Skeletal muscle tissue (tissue), 3 donors: ENCODE measurements at regions not wholly inside any gene's neighbourhood (a gene's known extent, or its start where the extent isn't known, plus 50 kb on each side); places are given as distances from the start of the nearest gene placed in this dataset.

Experiments
- H3K27ac ChIP-seq: one replicate; pipeline ENCODE4 v1.7.0; 2013; ENCODE audit warnings: mild to moderate bottlenecking, low read depth, low read length, inconsistent platforms
- H3K27me3 ChIP-seq, 3 donors: one replicate each; pipeline ENCODE4 v1.7.0; 2013; ENCODE audit warnings: low read length in 3 of 3; ENCODE audit not compliant: control insufficient read depth in 3 of 3, insufficient read depth in 3 of 3
- H3K36me3 ChIP-seq, 3 donors: one replicate each; pipeline ENCODE4 v1.7.0; 2013; ENCODE audit warnings: low read length in 3 of 3; ENCODE audit not compliant: control insufficient read depth in 3 of 3, insufficient read depth in 3 of 3
- H3K4me1 ChIP-seq, 3 donors: one replicate each; pipeline ENCODE4 v1.7.0; 2013; ENCODE audit warnings: low read length in 3 of 3, mild to moderate bottlenecking in 3 of 3; ENCODE audit not compliant: control insufficient read depth in 3 of 3, insufficient read depth in 3 of 3
- H3K4me3 ChIP-seq, 3 donors: one replicate each; pipeline ENCODE4 v1.7.0; 2013; ENCODE audit warnings: low read length in 3 of 3
- H3K9ac ChIP-seq, 3 donors: one replicate each; pipeline ENCODE4 v1.7.0; 2013; ENCODE audit warnings: low read length in 3 of 3, mild to moderate bottlenecking in 3 of 3, moderate library complexity in 2 of 3, low read depth in 1 of 3
- H3K9me3 ChIP-seq, 3 donors: one replicate each; pipeline ENCODE4 v1.7.0; 2013; ENCODE audit warnings: low read length in 3 of 3; ENCODE audit not compliant: control insufficient read depth in 3 of 3
- donor health status: Osteomylitis.

GRCh38 chr17:77498091-77498741, 357.4 kb downstream of the SEC14L1 start:
- no peaks in the 10 kb centered on the region for H3K27me3 ChIP-seq
- no peak overlapping the region for H3K9ac ChIP-seq
- peaks cover 15 to 28% (median 16%) of the 10 kb centered on the region in 3 donors for H3K36me3 ChIP-seq

DNA sequence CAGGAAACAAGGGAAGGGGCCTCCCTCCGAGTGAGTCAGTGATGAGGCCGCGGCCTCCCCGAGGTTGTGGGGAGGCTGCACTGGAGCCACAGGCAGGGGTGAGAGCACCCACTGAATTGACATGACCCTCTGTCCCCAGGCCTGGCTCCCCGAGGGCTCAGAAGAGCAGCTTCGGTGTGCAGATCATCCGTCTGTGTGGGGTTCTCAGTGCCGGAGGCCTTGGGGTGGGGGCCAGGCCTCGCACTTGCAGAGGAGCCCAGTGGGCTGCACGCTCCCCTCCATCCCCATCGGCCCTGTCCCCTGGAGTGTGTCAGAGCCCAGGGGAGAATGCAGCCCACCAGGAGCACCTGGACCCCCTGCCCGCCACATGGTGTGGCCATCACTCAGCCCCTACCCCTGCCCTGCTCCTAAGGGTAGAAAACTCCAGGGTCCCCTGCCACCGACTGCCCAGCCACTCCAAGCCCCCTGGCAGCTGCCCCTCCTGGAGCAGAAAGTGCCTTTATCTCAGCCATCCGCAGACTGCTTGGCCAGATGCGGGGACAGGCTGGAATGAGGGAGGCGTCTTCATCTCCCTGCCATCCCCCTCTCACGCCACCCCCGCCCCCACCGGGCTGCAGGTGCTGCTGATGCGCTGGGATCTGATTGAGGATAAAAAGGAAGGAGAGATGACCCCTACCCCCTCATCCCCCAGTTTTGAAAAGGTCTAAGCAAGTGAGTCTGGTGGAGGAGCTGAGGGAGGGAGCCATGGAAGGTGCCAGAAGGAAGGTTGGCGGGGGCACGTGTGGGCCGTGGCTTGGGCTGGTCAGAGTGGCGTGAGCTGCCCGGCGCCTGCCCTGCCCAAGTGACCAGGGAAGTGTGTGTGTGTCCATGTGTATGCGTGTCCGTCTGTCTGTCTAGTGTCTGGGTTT, 358.3 kb downstream of the SEC14L1 start:
- H3K36me3 ChIP-seq: peaks cover 11 to 25% (median 13%) of the 10 kb centered on the region in 3 donors
- no peaks in the 10 kb centered on the region for H3K9me3 ChIP-seq
- H3K27me3 ChIP-seq: no peaks in the 10 kb centered on the region
- H3K27ac ChIP-seq: no peak overlapping the region
- H3K4me3 ChIP-seq: no peak overlapping the region
- H3K9ac ChIP-seq: no peak overlapping the region
- peaks cover 4% of the 10 kb centered on the region in 3 donors for H3K4me1 ChIP-seq

More at GRCh38 chr17:77498091-77498741, 357.4 kb downstream of the SEC14L1 start:
- Histone ChIP-seq H3K4me1 (peaks cover 4% of the 10 kb centered on the region in 3 donors), H3K4me3 (no peak overlapping the region), H3K9me3 (no peaks in the 10 kb centered on the region), H3K27ac (no peak overlapping the region)

DNA sequence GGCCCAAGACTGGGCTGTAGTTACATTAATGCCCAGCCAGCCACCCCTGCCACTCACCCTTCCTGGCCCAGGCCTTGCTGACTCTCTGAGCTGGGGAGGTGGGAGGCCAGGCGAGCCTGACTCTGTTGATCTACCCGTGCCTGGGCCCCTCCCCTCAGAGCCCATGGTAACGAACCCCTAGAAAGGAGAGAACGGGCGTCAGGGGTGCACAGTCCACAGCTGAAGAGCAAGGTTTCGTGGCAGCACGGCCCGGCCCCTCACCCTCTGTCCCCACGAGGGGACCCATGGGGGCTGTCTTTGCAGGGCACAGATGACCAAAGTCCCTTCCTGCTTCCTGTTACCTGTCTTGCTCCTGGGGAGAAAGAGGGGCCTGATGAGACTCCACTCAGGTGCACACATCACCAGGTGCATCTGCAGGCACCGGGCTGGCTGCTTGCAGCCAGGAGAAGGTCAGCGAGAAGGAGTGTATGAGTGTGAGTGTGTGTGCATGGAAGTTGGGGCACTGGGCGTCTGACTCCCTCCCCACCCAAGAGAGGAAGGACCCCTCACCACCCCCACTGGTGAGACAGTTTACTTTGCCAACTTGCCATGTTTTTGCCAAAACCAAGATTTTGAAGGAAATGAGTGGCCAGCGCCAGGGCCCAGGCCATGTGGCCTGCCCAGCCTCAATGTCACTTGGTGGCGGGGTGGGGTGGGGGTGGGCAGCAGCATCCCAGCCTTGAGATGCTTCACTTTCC, 359.1 kb downstream of the SEC14L1 start:
- Histone ChIP-seq H3K27me3 (no peaks in the 10 kb centered on the region), H3K4me1 (peaks cover 0 to 4% (median under 1%) of the 10 kb centered on the region in 3 donors), H3K4me3 (no peak overlapping the region), H3K27ac (no peak overlapping the region), H3K36me3 (peaks cover 9 to 19% (median 10%) of the 10 kb centered on the region in 3 donors), H3K9ac (no peak overlapping the region), H3K9me3 (no peaks in the 10 kb centered on the region)

DNA sequence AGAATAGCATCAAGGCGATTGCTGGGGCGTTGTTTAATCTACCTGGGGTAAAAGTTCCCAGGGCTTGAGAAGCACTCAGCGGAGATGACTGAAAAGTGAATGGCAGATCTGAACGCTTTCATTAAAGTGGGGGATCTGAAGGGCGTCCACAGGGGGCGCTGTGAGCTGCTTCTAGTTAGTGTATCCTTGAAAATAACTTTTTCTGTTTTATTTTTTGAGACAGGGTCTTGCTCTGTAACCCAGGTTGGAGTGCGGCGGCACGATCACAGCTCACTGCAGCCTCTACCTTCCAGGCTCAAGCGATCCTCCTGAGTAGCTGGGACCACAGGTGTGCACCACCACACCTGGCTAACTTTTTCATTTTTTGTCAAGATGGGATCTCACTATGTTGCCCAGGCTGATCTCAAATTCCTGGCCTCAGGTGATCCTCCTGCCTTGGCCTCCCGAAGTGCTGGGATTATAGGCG, 360.4 kb downstream of the SEC14L1 start:
- Histone ChIP-seq H3K36me3 (peaks cover 9 to 19% (median 10%) of the 10 kb centered on the region in 3 donors), H3K27me3 (no peaks in the 10 kb centered on the region), H3K4me3 (no peak overlapping the region), H3K9ac (no peak overlapping the region), H3K9me3 (no peaks in the 10 kb centered on the region), H3K4me1 (no peaks in the 10 kb centered on the region), H3K27ac (no peak overlapping the region)

DNA sequence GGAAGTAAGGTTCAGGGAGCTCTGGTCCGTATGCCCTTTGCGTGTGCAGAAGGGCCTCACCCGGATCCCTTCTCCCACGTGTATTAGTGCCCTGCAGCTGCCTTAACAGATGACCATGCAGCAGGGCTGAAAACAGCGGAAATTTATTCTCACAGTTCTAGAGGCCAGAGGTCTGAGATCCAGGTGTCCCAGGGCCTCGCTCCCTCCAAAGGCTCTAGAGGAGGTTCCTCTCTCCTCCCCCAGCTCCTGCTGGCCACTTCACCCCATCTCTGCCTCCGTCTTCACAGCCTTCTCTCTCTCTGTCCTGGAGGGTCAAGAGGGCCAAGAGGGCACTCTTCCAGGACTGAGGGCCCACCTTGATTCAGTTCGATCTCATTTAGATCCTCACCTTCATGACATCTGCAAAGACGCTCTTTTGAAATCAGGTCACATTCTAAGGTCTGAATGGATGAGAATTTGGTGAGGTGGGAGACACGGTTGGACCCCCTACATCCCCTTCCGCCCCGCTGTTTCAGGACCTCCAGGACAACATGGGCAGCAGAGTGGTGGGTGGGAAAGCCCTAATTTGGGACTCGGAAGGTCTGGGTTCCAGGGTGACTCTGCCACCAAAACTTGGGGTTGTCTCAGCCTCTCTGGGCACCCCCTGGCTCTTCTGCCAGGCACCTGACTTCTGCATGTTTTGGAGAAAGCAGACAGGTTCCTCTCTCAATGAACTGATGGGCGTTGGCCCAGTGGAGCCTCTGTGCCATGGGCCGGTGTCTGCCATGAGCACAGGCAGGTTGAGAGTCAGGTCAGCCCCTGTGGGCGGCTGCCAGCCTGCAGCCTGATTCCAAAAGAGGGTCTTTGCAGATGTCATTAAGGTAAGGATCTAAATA, 361.2 kb downstream of the SEC14L1 start:
- Histone ChIP-seq H3K9ac (no peak overlapping the region), H3K36me3 (peaks cover 3 to 13% (median 6%) of the 10 kb centered on the region in 3 donors), H3K27me3 (no peaks in the 10 kb centered on the region), H3K27ac (no peak overlapping the region), H3K4me1 (no peaks in the 10 kb centered on the region), H3K9me3 (no peaks in the 10 kb centered on the region), H3K4me3 (no peak overlapping the region)

DNA sequence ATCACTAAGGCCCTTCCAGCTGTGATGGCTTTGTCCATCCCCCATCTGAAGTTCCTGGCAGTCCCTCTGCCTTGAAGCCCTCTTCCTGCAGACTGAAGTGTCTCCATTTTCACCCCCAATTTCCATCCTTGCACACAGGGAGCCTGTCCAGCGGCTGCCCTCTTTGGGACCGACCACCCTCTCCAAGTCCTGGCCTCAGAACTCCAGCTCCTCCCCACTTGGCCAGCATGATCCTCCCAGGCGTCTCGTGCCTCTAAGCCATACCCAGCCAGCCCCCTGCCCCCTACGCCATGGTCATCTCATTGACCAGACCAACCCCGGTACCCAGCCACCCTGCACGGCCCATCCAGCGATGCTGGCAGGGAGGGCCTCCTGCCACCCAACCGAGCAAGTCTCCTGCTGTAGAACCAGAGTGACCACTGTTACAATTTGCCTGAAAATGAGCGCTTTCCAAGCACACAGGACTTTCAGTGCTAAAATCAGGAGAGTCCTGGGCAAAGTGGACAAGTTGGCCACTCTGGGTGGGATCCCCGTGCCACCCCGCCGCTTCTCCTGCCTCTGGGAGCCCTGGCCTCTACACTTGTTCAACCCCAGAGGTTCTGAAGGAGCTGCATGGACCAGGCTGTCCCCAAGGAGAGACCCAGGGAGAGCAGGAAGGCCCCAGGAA, 362.0 kb downstream of the SEC14L1 start:
- H3K4me3 ChIP-seq: no peak overlapping the region
- no peak overlapping the region for H3K27ac ChIP-seq
- H3K27me3 ChIP-seq: no peaks in the 10 kb centered on the region
- H3K9ac ChIP-seq: no peak overlapping the region
- H3K4me1 ChIP-seq: no peaks in the 10 kb centered on the region
- H3K9me3 ChIP-seq: no peaks in the 10 kb centered on the region
- peaks cover 0 to 13% (median 6%) of the 10 kb centered on the region in 3 donors for H3K36me3 ChIP-seq

- no peaks in the 10 kb centered on the region for H3K9me3 ChIP-seq
- H3K36me3 ChIP-seq: peaks cover 0 to 10% (median 6%) of the 10 kb centered on the region in 3 donors
- no peaks in the 10 kb centered on the region for H3K27me3 ChIP-seq
- H3K4me1 ChIP-seq: no peaks in the 10 kb centered on the region
- no peak overlapping the region for H3K9ac ChIP-seq
- H3K4me3 ChIP-seq: no peak overlapping the region
- no peak overlapping the region for H3K27ac ChIP-seq
These were observed 362.5 kb downstream of the SEC14L1 start for GRCh38 chr17:77503293-77503655.

- no peaks in the 10 kb centered on the region for H3K27me3 ChIP-seq
- no peak overlapping the region for H3K27ac ChIP-seq
- H3K9me3 ChIP-seq: no peaks in the 10 kb centered on the region
- H3K9ac ChIP-seq: no peak overlapping the region
- no peaks in the 10 kb centered on the region for H3K4me1 ChIP-seq
- no peak overlapping the region for H3K4me3 ChIP-seq
- peaks cover 0 to 5% (median 5%) of the 10 kb centered on the region in 3 donors for H3K36me3 ChIP-seq
These were observed 363.3 kb downstream of the SEC14L1 start for GRCh38 chr17:77503916-77504651.
